MM.1S (cell line): ENCODE measurements at regions not wholly inside any gene's neighbourhood (a gene's known extent, or its start where the extent isn't known, plus 50 kb on each side); places are given as distances from the start of the nearest gene placed in this dataset.

Experiments
- EZH2 ChIP-seq: fragments of 300-600 bp; sonication (generic); optimal IDR thresholded peaks from 2 replicates; pipeline ENCODE3; 2017; ENCODE audit warnings: low read depth, mild to moderate bottlenecking, antibody characterized with exemption, low read length, mixed read lengths
- TF ChIP-seq, protein P1 (sequence below): fragments of 300-600 bp; sonication (generic); IDR thresholded peaks from 2 replicates; pipeline ENCODE4 v1.5.1; 2016; ENCODE audit warnings: antibody characterized with exemption, low read length, mixed read lengths

DNA sequence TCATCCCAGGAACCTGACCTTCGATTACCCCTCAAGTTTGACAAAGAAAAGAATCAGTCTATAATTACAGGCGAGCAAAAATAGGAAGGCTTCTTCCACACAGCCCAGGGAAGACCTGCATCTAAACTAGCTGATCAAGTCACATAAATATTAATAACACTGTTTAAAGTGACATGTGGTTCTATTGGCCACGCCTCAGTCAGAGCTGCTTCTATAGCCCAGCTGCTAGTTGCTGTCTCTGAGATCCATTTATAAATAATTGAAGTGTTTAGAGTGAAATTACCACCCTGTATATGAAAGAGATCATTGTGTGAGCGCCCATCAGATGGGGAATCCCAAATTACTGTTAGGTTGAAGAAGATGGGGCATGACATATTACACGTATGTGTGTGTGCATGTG, 426.0 kb downstream of the CDH2 start:
- TF ChIP-seq EZH2, result no peak
- TF ChIP-seq, protein P1, sequence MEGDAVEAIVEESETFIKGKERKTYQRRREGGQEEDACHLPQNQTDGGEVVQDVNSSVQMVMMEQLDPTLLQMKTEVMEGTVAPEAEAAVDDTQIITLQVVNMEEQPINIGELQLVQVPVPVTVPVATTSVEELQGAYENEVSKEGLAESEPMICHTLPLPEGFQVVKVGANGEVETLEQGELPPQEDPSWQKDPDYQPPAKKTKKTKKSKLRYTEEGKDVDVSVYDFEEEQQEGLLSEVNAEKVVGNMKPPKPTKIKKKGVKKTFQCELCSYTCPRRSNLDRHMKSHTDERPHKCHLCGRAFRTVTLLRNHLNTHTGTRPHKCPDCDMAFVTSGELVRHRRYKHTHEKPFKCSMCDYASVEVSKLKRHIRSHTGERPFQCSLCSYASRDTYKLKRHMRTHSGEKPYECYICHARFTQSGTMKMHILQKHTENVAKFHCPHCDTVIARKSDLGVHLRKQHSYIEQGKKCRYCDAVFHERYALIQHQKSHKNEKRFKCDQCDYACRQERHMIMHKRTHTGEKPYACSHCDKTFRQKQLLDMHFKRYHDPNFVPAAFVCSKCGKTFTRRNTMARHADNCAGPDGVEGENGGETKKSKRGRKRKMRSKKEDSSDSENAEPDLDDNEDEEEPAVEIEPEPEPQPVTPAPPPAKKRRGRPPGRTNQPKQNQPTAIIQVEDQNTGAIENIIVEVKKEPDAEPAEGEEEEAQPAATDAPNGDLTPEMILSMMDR, result no peak
